AG09309 (cell line): ENCODE measurements at regions not wholly inside any gene's neighbourhood (a gene's known extent, or its start where the extent isn't known, plus 50 kb on each side); places are given as distances from the start of the nearest gene placed in this dataset.

ENCODE experiments used
- DNase-seq: peaks from one replicate; pipeline ENCODE4 v3.0.0-alpha.2; 2010; ENCODE audit warnings: low read depth
- H3K4me3 ChIP-seq: 2 replicates; pipeline ENCODE4 v1.5.1; 2011; ENCODE audit warnings: mild to moderate bottlenecking, low read depth, low read length, moderate library complexity; ENCODE audit not compliant: control insufficient read depth
- CTCF ChIP-seq: IDR thresholded peaks from 2 replicates; pipeline ENCODE4 v1.5.1; 2011; ENCODE audit warnings: mild to moderate bottlenecking, low read depth, low read length, inconsistent platforms; ENCODE audit not compliant: insufficient read depth, control insufficient read depth; ENCODE audit errors: missing control alignments

GRCh38 chr20:36097337-36098151 lies 57.0 kb upstream of the EPB41L1 start:
- no peak for TF ChIP-seq CTCF
- no peak for DNase-seq
- H3K4me3 ChIP-seq = no peak overlapping the region

GRCh38 chr20:36098364-36098763 lies 56.2 kb upstream of the EPB41L1 start:
- TF ChIP-seq CTCF = no peak
- DNase-seq = no peak
- no peak overlapping the region for H3K4me3 ChIP-seq

GRCh38 chr20:36099106-36099505 lies 55.4 kb upstream of the EPB41L1 start:
- no peak for TF ChIP-seq CTCF
- DNase-seq = no peak

GRCh38 chr20:36101192-36101591 lies 53.3 kb upstream of the EPB41L1 start:
- no peak for TF ChIP-seq CTCF
- no peak overlapping the region for H3K4me3 ChIP-seq
- no peak for DNase-seq

More at GRCh38 chr20:36099106-36099505, 55.4 kb upstream of the EPB41L1 start:
- H3K4me3 ChIP-seq = no peak overlapping the region

GRCh38 chr20:36102306-36102705 lies 52.2 kb upstream of the EPB41L1 start:
- no peak for TF ChIP-seq CTCF
- no peak overlapping the region for H3K4me3 ChIP-seq
- no peak for DNase-seq

- DNase-seq = no peak
Measured at GRCh38 chr20:36102809-36103596, 51.5 kb upstream of the EPB41L1 start.

More at GRCh38 chr20:36102809-36103596, 51.5 kb upstream of the EPB41L1 start:
- no peak for TF ChIP-seq CTCF
- no peak overlapping the region for H3K4me3 ChIP-seq
